NOMO-1 (cell line): ENCODE measurements at regions not wholly inside any gene's neighbourhood (a gene's known extent, or its start where the extent isn't known, plus 50 kb on each side); places are given as distances from the start of the nearest gene placed in this dataset.
A peak's percentile ranks its signal among the peaks of the same experiment; 100 is the strongest.

Experiments used
- DNase-seq, 2 experiments: peaks; one replicate each; lab custom pipeline; 2025; ENCODE audit not compliant: unreplicated experiment in 2 of 2; lab: John Stamatoyannopoulos, UW

DNA sequence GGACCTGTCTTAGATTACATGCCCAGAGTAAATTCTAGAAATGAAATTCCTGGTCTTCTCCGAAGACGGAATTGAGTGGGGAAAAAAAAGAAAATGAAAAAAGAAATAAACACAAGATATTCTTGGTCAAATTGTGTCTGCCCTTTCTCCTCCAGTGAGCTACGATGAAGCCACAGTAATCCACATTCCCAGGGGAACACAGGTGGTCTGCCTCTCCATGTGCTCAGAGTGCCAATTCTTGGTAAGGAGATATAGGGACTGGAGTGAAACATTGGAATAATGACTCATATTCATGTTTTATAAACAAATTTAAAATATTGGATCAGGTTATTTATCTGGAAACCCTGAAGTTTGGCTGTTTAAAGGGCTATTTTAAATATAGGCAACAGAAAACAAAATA is 54.2 kb upstream of the MGST2 start:
- no peak for DNase-seq

- no peak for DNase-seq
These were observed 53.6 kb upstream of the SETD7 start for GRCh38 chr4:139609647-139610046.

GRCh38 chr4:139607502-139608060 is 51.6 kb upstream of the SETD7 start:
- DNase-seq: no peak

GRCh38 chr4:139606579-139607501 is 50.8 kb upstream of the SETD7 start:
- DNase-seq: peak; percentile 7 to 47

DNA sequence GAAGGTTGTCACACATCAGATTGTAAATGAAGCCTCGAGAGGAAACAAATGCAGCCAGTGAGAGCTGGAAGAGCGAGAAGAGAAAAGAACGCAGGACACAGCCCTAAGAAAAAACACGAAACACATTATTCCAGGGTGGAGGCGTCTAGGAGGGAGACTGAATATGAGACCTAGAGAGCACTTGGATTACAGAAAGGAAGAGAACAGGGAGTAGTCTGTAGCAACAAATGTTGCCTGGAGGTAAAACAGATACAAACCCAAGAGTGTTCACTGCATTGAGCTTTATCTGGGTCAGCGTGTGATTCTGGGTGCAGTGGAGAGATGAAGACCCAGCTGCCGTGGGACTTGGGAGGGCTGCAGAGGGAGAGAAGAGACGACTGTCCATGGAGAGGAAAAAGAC is 50.1 kb upstream of the SETD7 start:
- no peak for DNase-seq
